Activated CD4-positive, alpha-beta memory T cell treated with anti-CD3 and anti-CD28 coated beads, Interleukin-2, amount 10 ng/mL, durations not matched to agents 7 days and 5 days (primary cell): ENCODE measurements at regions not wholly inside any gene's neighbourhood (a gene's known extent, or its start where the extent isn't known, plus 50 kb on each side); places are given as distances from the start of the nearest gene placed in this dataset.

Experiments
- CTCF ChIA-PET: fragments of 350-600 bp; sonication (Branson Sonifier 250); formaldehyde crosslinking; loops from one replicate; lab custom pipeline; 2021; ENCODE audit warnings: antibody characterized with exemption, inconsistent platforms; lab: Charles Lee
- POLR2A ChIA-PET: fragments of 350-600 bp; sonication (Branson Sonifier 250); formaldehyde crosslinking; loops from one replicate; lab custom pipeline; 2021; ENCODE audit warnings: antibody characterized with exemption; lab: Charles Lee
- DNase-seq: peaks from one replicate; pipeline ENCODE4 v3.0.0-alpha.2; 2020
- H3K27ac Mint-ChIP-seq: one replicate; pipeline ENCODE4 v1.8.0; 2021; ENCODE audit warnings: mild to moderate bottlenecking, mixed read lengths
- H3K27me3 Mint-ChIP-seq: one replicate; pipeline ENCODE4 v1.8.0; 2021; ENCODE audit warnings: mixed read lengths
- H3K36me3 Mint-ChIP-seq: one replicate; pipeline ENCODE4 v1.8.0; 2021; ENCODE audit warnings: low read depth, mixed read lengths
- H3K4me1 Mint-ChIP-seq: one replicate; pipeline ENCODE4 v1.8.0; 2021; ENCODE audit warnings: mixed read lengths
- H3K4me3 Mint-ChIP-seq: one replicate; pipeline ENCODE4 v1.8.0; 2021; ENCODE audit warnings: mild to moderate bottlenecking, mixed read lengths
- H3K9me3 Mint-ChIP-seq: one replicate; pipeline ENCODE4 v1.8.0; 2021; ENCODE audit warnings: mixed read lengths

GRCh38 chr7:7127773-7128172 lies 54.6 kb upstream of the C1GALT1 start:
- no peak for DNase-seq
- Mint-ChIP-seq H3K4me1 (no peaks in the 10 kb centered on the region), H3K4me3 (no peak overlapping the region), H3K36me3 (no peaks in the 10 kb centered on the region), H3K27me3 (peaks cover 1% of the 10 kb centered on the region), H3K9me3 (no peaks in the 10 kb centered on the region), H3K27ac (no peak overlapping the region)
- ChIA-PET CTCF (no interaction called here), POLR2A (no interaction called here)

GRCh38 chr7:7129381-7129780 lies 53.0 kb upstream of the C1GALT1 start:
- CTCF ChIA-PET: no interaction called here
- POLR2A ChIA-PET: no interaction called here
- Mint-ChIP-seq H3K36me3 (no peaks in the 10 kb centered on the region), H3K9me3 (no peaks in the 10 kb centered on the region), H3K4me1 (no peaks in the 10 kb centered on the region), H3K4me3 (no peak overlapping the region), H3K27me3 (no peaks in the 10 kb centered on the region), H3K27ac (no peak overlapping the region)
- DNase-seq: no peak

GRCh38 chr7:7131273-7131672 lies 51.1 kb upstream of the C1GALT1 start:
- no peak for DNase-seq
- Mint-ChIP-seq H3K27me3 (no peaks in the 10 kb centered on the region), H3K4me3 (no peak overlapping the region), H3K4me1 (peaks cover 3% of the 10 kb centered on the region), H3K36me3 (no peaks in the 10 kb centered on the region), H3K27ac (no peak overlapping the region), H3K9me3 (peaks cover 3% of the 10 kb centered on the region)
- POLR2A ChIA-PET: interaction anchor here (1.5 kb wide), 1 partner anchor 51 kb away, joined by 3 read pairs; no protein-coding TSS in a partner anchor
- CTCF ChIA-PET: no interaction called here
